ENCODE measurements at regions not wholly inside any gene's neighbourhood (a gene's known extent, or its start where the extent isn't known, plus 50 kb on each side); places are given as distances from the start of the nearest gene placed in this dataset.

- Mint-ChIP-seq H3K36me3 (ENCODE audit: low read depth) (no peaks in the 10 kb centered on the region), H3K27me3 (ENCODE audit: low read depth, poor library complexity) (peaks cover 7% of the 10 kb centered on the region), H3K9me3 (no peaks in the 10 kb centered on the region), H3K27ac (peak overlapping the region; percentile 83), H3K4me3 (peak overlapping the region; percentile 15), H3K4me1 (peaks cover 81% of the 10 kb centered on the region)
- DNase-seq = no peak
- TF ChIP-seq CTCF (IDR thresholded peaks at IDR 0.05) = no peak
These were observed 52.0 kb upstream of the RPL11 start for GRCh38 chr1:23639460-23640095.

GRCh38 chr1:23638786-23639241 lies 52.8 kb upstream of the RPL11 start:
- TF ChIP-seq CTCF (IDR thresholded peaks at IDR 0.05) = no peak
- H3K4me3 Mint-ChIP-seq = peak overlapping the region; percentile 66
- H3K36me3 Mint-ChIP-seq (ENCODE audit: low read depth) = no peaks in the 10 kb centered on the region
- no peaks in the 10 kb centered on the region for H3K9me3 Mint-ChIP-seq
- peaks cover 7% of the 10 kb centered on the region for H3K27me3 Mint-ChIP-seq (ENCODE audit: low read depth, poor library complexity)
- H3K27ac Mint-ChIP-seq = peak overlapping the region; percentile 72
- no peak for DNase-seq
- H3K4me1 Mint-ChIP-seq = peaks cover 80% of the 10 kb centered on the region

GRCh38 chr1:23638188-23638619 lies 53.4 kb upstream of the RPL11 start:
- DNase-seq = peak; percentile 59
- Mint-ChIP-seq H3K27ac (peak overlapping the region; percentile 72), H3K4me1 (peaks cover 75% of the 10 kb centered on the region), H3K9me3 (no peaks in the 10 kb centered on the region), H3K36me3 (ENCODE audit: low read depth) (no peaks in the 10 kb centered on the region), H3K27me3 (ENCODE audit: low read depth, poor library complexity) (peaks cover 7% of the 10 kb centered on the region), H3K4me3 (peak overlapping the region; percentile 66)
- TF ChIP-seq CTCF (IDR thresholded peaks at IDR 0.05) = no peak

- peaks cover 63% of the 10 kb centered on the region for H3K4me1 Mint-ChIP-seq
- no peak overlapping the region for H3K27ac Mint-ChIP-seq
- no peak for TF ChIP-seq CTCF (IDR thresholded peaks at IDR 0.05)
- H3K36me3 Mint-ChIP-seq (ENCODE audit: low read depth) = no peaks in the 10 kb centered on the region
- no peaks in the 10 kb centered on the region for H3K9me3 Mint-ChIP-seq
- no peak for DNase-seq
- no peak overlapping the region for H3K4me3 Mint-ChIP-seq
- H3K27me3 Mint-ChIP-seq (ENCODE audit: low read depth, poor library complexity) = peaks cover 7% of the 10 kb centered on the region
These were observed 55.6 kb upstream of the RPL11 start for GRCh38 chr1:23636009-23636408.

GRCh38 chr1:23634840-23635651 lies 56.6 kb upstream of the RPL11 start:
- peak; percentile 80 for TF ChIP-seq CTCF (IDR thresholded peaks at IDR 0.05)
- Mint-ChIP-seq H3K4me1 (peaks cover 61% of the 10 kb centered on the region), H3K27me3 (ENCODE audit: low read depth, poor library complexity) (peaks cover 8% of the 10 kb centered on the region), H3K4me3 (peak overlapping the region; percentile 33), H3K27ac (peak overlapping the region; percentile 89), H3K36me3 (ENCODE audit: low read depth) (no peaks in the 10 kb centered on the region), H3K9me3 (no peaks in the 10 kb centered on the region)
- peak; percentile 53 for DNase-seq

All from nephron progenitor cell (in vitro differentiated cells).